HG02885 (cell line): ENCODE measurements at regions not wholly inside any gene's neighbourhood (a gene's known extent, or its start where the extent isn't known, plus 50 kb on each side); places are given as distances from the start of the nearest gene placed in this dataset.
"Not testable (repeated sequence)": the region's sequence is repeated elsewhere in the genome, so short reads cannot be mapped to it uniquely, and the experiment has no call there.

Source experiments
- ATAC-seq: cut with Tn5 transposase; IDR thresholded peaks from one replicate; pipeline ENCODE4 v1.9.1; 2021; ENCODE audit warnings: mild to moderate bottlenecking; ENCODE audit not compliant: unreplicated experiment, poor library complexity

DNA sequence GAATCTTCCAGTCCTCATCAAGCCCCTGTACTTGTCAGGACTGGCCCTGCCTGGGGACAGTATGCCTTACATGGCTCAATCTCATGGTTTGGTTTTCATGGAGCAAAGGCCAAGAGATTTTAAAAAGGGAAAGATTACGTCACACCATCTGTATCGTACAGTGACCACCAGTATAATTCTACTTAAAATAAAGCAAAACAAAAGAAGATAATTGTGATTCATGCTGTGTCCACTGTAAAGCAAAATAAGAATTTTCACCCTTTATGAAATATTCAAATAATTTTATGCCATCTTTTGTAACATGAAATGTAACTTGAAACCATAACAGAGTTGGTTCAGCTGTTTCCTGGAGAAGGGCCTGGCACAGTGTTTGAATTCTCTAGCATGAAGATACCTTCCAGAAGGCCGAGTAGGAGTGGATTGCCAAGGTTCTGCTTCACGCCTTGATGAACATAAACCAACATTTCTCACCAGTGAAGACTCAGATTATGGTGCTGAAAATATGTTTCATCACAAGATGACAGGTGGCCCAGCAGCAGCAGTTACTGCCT is 486.5 kb downstream of the RFPL4B start:
- no peak for ATAC-seq

DNA sequence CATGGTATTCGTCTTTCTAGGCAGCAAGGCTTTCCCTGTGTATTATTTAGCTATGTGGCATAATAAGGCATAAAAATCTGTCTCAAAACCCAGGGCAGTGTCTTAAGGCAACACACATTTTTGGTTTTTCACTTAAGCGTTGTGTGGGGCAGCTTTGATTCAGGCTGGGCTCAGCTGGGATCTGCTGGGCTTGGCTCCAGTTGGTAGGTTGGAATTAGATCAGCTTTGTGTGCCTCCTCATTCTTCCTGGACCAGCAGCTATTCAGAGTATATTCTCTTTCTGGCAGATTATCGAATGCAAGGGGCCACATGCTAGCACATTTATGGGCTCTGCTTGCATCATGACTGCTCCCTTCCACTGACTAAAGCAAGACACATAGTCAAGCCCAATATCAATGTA is 487.9 kb downstream of the RFPL4B start:
- no peak for ATAC-seq

GRCh38 chr6:112839525-112839961 is 492.4 kb downstream of the RFPL4B start:
- ATAC-seq: no peak

DNA sequence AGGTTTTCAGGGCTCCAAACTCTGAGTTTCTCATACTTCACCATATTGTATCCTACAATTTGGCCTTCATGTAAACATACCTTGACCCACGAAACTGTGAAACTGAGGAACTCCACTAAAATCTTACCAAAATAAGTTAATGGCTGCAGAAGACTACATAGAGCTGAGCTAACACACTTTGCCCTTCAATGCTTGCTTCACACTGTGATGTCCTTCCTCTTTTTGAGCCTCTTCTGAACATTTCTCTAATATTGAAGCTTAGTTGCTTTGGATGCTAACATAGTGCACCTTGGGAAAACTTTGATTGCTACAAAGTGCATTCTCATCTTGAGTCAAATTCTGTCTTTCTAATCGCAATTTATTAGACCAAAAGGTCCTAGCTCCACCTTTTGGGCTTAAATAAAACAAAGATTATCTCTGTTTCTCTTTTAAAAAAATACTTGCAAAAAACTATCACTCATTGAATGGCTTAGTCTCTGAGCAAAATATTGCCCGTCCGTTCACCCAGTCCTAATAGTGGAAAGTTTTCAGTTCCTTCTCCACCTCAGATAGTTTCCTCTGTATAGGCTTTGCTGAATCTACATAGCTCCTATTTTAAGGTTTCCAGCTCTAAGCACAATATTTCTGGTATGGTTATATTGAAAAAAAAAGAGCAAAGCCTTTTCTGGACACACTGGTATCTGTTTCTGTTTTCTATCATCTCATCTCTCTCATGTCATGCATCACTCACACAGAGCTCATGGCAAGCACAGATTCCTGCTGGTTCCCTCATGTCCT is 494.6 kb downstream of the RFPL4B start:
- ATAC-seq: peak; percentile 88

- peak; percentile 31 for ATAC-seq
Observed at GRCh38 chr6:112842330-112842685, 495.2 kb downstream of the RFPL4B start.

GRCh38 chr6:112846681-112847080 is 499.6 kb downstream of the RFPL4B start:
- ATAC-seq: no peak

DNA sequence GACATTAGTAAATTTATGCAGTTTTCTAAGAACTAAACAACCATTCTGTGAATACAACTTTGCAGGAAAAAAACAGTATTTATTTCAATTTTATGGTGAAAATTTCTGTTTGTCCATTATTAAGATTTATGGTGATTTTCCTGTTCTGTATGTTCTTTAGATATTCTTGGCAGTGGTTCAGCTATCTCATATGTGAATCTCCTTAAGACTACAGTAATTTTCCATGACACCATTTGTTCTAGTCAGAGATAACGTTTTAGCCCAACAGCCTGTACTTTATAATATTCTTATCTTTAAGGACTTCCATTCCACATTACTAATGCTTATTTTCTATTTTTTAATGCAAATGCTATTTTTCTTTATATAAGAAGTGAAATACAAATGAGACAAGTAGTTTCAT is 504.0 kb downstream of the RFPL4B start:
- no peak for ATAC-seq

DNA sequence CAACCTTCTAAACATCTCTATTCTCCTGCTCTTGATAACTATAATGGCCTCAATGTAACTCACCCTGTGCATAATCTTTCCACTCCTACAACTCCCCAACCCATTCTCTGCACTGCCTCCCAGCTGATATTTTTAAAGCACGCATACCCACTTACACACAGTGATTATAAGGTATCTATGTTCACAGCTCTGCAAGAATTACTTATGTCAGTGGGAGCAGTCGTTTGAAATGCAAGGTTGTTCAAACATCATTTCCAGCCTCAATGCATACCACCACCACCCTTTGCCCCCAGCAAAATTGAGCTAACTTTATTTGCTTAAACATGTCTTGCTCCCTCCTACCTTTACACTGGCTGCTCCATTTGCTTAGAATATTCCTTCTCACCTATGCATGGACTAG is 506.0 kb downstream of the RFPL4B start:
- no peak for ATAC-seq

- no peak for ATAC-seq
Observed at GRCh38 chr6:112863753-112864152, 516.6 kb downstream of the RFPL4B start.

- ATAC-seq: no peak
Observed at GRCh38 chr6:112865131-112865530, 518.0 kb downstream of the RFPL4B start.

GRCh38 chr6:112874881-112875280 is 527.8 kb downstream of the RFPL4B start:
- ATAC-seq: no peak

DNA sequence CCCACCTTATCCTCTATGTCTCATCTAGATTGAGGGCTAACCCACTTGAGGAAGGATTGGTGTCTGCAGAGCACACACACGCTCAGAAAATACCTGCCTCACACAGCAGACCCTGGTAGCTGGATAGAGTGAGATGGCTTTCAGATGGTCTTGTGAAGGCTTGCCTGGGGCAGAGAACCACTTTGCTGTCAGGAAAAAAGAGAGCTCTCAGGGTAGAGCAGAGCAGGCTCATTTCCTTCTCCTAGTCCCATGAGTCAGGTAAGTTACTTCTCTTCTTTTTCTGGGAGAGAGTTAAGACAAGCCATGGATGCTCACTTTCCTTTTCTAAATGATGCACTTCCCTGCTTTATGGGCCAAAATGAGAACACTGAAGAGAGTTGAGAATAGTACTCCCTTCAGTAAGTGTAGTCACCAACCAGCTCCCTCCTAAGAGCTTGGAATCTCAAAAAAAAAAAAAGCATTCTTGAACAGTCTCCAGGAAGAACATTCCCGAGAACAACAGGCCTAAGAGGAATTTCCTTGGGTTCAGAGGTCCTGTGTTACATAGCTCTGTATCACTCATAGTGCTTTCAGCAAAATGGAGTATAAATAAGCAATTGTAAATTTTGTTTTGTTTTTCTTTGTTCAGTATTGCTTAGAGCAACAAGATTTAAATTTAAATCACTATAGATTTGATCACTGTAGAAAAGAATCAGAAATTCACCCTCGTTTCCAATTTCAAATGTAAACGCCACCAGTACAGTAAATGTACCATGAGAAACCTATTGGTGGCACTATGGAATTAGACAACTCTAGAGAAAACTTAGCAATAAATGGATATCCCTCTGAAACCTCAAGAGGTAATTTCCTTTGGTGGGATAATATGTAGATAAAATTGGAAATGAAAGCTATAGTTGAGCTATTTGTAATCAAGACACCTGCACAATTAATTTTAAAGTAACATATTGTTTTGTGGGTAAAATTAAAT is 530.3 kb downstream of the RFPL4B start:
- no peak for ATAC-seq

DNA sequence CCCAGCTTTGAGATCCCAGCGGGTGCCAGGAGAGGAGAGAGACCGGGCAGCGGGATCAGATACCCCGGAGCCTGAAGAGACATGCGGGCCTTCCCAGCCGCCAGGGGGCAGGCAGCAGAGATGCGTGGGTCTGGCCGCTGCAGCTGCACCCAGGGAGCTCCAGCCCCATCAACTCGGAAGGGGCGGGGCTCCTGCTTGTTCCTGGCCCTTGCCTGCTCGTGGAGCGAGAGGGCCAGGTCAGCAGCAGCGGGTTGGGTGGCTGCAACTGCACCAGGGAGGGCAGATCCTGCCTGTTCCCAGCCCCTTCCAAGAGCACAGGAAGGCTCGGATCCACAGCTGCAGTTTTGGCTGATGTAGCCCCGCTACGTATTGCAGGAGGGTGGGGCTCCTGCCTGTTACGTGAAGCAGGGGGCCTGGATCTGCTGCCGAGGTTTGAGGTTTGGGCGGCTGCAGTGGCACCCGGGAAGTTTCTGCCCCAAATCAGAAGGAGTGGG is 532.8 kb downstream of the RFPL4B start:
- no peak for ATAC-seq

DNA sequence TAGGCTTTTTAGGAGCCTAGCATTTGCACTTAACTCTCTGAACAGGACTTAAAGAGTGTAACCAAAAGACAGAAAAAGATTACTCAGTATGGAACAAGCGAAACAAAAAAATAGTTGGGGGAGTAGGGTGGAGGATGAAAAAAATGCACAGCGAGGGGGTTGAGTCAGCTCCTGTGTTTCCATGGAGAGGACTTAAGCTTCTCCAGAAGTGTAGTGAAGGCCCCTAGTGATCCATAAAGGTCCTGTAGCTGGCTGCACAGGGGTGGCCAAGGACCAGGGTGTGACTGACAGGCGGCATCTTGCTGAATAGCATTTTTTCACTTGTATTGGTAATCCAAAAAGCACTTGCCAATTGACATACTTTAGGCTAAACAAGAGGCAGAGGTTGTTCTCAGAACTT is 533.9 kb downstream of the RFPL4B start:
- no peak for ATAC-seq

DNA sequence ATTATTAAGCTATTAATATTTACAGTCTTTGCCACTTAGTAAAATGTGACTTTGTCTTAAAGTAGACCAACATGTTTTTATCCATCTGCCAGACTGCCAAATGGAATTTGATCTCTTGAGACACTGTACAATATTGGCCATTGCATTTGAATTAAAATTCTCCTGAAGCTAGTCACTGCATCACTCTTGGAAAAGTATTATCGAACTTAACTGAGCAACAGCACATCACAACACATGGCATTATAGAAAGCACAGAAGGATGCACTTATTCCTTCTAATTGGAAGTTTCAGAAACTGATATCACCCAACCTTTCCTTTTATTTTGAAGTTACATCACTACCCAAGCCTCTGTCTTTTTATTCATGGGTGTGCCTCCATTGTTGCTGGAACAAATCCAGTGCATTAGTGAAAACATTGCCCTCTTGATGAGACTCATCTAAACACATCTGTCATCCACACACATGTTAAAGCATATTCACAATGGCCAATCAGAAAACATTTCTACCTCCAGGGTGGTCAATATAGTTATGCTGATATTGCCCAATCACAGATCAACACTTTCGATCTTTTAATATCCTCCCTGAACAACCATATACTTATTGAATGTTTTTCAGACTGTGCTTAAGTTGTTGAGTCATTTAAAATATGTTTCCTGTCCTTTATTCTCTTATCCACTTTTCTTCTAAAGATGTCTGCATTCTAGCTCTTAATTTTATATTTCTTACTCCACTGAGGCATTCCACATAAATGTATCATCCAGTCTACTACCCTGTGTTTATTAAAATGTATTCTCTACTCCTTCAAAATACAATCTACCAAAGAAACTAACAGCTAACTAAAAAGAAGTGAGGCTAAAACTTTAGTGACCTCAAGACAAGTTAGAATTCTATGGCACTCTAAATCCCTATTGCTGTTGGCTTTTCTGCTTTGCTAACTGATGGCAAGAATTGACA is 535.0 kb downstream of the RFPL4B start:
- ATAC-seq: no peak

DNA sequence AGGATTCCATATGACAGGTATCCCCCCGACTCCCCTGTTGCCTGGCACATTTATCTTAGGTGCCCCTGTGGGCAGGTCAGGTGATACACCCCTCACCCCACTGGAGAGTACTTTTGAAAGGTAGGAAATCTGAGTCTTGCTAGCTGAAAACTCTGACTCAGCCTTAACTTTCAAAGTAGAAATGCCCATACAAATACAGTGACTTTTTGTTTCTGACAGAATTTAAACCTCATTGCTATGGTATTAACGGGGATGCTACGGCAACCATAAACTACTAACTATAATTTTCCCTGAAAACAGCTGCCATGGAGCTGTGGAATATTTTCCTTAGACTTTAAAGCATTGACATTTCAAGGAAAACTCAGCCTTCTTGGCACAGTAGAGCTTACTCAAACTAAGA is 536.0 kb downstream of the RFPL4B start:
- ATAC-seq: no peak

DNA sequence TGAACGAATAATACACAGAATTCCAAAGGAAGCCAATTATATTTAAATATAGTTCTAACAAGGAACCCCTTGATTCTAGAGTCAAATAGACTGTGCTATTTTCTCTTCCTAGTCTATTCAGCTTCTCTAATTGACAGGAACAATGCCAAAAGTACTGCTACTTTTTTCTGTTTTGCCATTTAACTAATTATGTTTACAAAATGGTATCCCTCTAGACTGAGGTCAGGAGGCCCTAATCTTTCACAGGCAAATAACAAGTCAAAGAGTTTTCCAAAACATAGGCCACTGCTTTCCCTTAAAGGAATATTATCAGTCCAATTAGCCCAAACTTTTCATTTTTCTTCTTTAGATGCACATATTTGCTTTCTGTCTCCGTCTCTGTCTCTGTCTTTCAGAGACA is 539.3 kb downstream of the RFPL4B start:
- no peak for ATAC-seq

DNA sequence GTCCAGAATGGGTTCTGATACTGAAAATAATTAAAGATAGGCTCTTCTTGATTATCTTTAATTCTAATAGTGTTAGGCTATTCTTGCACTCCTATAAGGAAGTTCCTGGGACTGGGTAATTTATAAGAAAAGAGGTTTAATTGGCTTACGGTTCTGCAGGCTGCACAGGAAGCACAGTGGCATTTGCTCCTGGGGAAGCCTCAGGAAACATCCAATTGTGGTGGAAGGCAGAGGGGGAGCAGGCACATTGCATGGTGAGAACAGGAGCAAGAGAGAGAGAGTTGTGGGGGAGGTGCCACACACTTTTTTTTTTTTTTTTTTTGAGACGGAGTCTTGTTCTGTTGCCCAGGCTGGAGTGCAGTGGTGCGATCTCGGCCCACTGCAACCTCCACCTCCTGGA is 540.3 kb downstream of the RFPL4B start:
- ATAC-seq: not testable (repeated sequence)

DNA sequence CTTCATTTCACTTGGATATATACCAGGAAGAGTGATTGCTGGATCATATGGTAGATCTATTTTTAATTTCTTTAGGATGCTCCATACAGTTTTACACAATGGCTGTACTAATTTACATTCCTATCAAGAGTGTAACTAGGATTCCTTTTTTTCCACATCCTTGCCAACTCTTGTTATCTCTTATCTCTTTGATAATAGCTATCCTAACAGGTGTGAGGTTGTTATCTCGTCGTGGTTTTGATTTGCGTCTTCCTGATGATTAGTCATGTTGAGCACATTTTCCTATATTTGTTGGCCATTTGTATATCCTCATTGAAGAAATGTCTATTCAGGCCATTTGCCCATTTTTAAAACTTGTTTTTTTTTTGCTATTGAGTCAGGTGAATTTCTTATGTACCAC is 552.4 kb downstream of the RFPL4B start:
- no peak for ATAC-seq

GRCh38 chr6:112903361-112903760 is 556.2 kb downstream of the RFPL4B start:
- no peak for ATAC-seq
